ENCODE measurements at regions not wholly inside any gene's neighbourhood (a gene's known extent, or its start where the extent isn't known, plus 50 kb on each side); places are given as distances from the start of the nearest gene placed in this dataset.
A peak's percentile ranks its signal among the peaks of the same experiment; 100 is the strongest.

GRCh38 chr1:99177465-99177864, 86.8 kb upstream of the PLPPR4 start:
- no peak for DNase-seq (ENCODE audit: low read depth)
- TF ChIP-seq CTCF (IDR thresholded peaks at IDR 0.05; ENCODE audit: insufficient read depth, low read depth, low read length, missing control alignments) = no peak
- H3K4me3 ChIP-seq (ENCODE audit: low read length) = no peak overlapping the region

DNA sequence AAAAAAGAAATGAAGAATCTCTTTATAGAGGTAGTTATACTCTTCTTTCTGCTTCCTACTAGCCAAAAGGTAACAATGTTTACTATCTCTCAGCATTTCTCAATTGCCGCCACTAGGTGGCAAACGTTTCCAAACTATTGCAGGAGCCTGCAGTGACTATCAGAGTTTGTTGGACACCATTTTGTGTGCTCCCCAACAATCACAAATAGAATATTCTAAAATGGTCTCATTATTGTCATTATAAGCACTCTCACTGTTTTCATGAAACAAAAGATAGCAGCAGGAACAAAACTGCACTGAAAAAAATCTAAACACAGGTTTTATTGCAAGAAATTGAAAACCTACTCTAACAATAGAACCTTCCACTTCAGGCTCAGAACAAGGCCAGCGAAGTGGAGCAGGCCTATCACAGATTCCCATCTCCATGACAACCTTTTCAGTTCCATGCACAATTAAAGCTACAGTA, 83.9 kb upstream of the PLPPR4 start:
- H3K4me3 ChIP-seq (ENCODE audit: low read length) = no peak overlapping the region
- TF ChIP-seq CTCF (IDR thresholded peaks at IDR 0.05; ENCODE audit: insufficient read depth, low read depth, low read length, missing control alignments) = peak; percentile 82
- DNase-seq (ENCODE audit: low read depth) = peak; percentile 77

DNA sequence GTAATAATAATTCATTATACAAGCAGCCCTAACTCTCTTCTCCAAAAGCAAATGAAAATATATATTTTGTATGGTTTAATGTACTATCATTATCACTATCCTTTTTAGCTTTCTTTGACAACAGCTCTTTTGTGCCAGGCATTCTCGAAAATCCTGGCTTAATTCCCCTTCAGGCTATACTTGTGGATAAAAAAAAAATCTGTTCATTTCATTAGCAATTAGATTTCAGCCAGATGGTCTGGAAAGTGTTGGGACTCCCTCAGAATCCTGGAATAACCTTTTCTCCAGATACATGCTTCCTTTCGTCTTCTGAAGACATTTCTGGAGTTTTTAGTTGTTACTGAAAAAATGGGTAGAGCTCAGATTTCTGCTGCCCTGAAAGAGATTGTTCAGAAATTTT, 83.4 kb upstream of the PLPPR4 start:
- DNase-seq (ENCODE audit: low read depth) = no peak
- H3K4me3 ChIP-seq (ENCODE audit: low read length) = no peak overlapping the region
- TF ChIP-seq CTCF (IDR thresholded peaks at IDR 0.05; ENCODE audit: insufficient read depth, low read depth, low read length, missing control alignments) = no peak

- no peak for TF ChIP-seq CTCF (IDR thresholded peaks at IDR 0.05; ENCODE audit: insufficient read depth, low read depth, low read length, missing control alignments)
- no peak for DNase-seq (ENCODE audit: low read depth)
- no peak overlapping the region for H3K4me3 ChIP-seq (ENCODE audit: low read length)
Observed at GRCh38 chr1:99181892-99182291, 82.4 kb upstream of the PLPPR4 start.

- H3K4me3 ChIP-seq (ENCODE audit: low read length) = no peak overlapping the region
- TF ChIP-seq CTCF (IDR thresholded peaks at IDR 0.05; ENCODE audit: insufficient read depth, low read depth, low read length, missing control alignments) = no peak
Observed at GRCh38 chr1:99185196-99185595, 79.1 kb upstream of the PLPPR4 start.

DNA sequence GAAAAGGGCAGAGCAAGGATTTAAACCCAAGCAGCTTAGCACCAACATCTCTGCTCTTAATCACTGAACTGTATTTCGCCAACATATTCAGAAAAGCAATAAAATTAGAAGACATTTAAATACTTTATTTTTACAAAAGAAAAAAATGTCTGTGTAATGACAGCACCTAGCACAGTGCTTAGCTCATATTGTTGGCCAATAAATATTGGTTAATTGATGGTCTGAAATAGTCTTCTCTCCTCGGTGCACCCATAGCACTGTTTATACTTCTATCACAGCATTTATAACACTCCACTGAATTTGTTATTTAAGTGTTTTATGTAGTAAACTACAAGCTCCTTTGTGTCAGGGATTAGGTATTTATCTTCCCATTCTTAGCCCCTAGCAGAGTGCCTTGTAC, 70.9 kb upstream of the PLPPR4 start:
- no peak for TF ChIP-seq CTCF (IDR thresholded peaks at IDR 0.05; ENCODE audit: insufficient read depth, low read depth, low read length, missing control alignments)
- no peak for DNase-seq (ENCODE audit: low read depth)
- no peak overlapping the region for H3K4me3 ChIP-seq (ENCODE audit: low read length)

More at GRCh38 chr1:99185196-99185595, 79.1 kb upstream of the PLPPR4 start:
- no peak for DNase-seq (ENCODE audit: low read depth)

DNA sequence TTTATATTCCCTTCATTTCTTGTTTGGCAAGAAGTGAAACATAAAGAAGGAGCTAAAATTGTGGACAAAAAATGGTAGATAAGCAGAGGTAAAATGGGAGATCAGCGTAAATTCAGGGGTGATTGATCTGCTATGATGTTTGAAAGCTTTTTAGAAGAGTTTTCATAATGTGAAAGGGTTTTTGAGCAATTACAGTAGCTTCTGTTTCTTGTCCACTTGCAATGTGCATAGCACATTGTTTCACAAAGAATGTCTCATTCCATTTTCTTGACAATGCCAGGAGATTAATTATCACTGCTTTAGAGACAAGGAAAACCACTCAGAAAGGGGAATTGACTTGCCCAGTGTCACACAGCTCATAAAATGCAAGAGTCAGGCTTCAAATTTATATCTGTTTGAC, 65.9 kb upstream of the PLPPR4 start:
- no peak overlapping the region for H3K4me3 ChIP-seq (ENCODE audit: low read length)
- no peak for DNase-seq (ENCODE audit: low read depth)
- no peak for TF ChIP-seq CTCF (IDR thresholded peaks at IDR 0.05; ENCODE audit: insufficient read depth, low read depth, low read length, missing control alignments)
